Activated naive CD8-positive, alpha-beta T cell treated with anti-CD3 and anti-CD28 coated beads, Interleukin-2, amount 50 U/mL, for 24 hours (primary cell): ENCODE measurements at regions not wholly inside any gene's neighbourhood (a gene's known extent, or its start where the extent isn't known, plus 50 kb on each side); places are given as distances from the start of the nearest gene placed in this dataset.

Experiments used
- ATAC-seq: fragments of 150-1000 bp; cut with Tn5 transposase; one replicate; pipeline ENCODE4 v1.10.0; 2021
- DNase-seq: peaks from one replicate; pipeline ENCODE4 v3.0.0; 2021
- H3K27ac Mint-ChIP-seq: one replicate; pipeline ENCODE4 v1.8.0; 2021; ENCODE audit warnings: mild to moderate bottlenecking, mixed read lengths
- H3K27me3 Mint-ChIP-seq: one replicate; pipeline ENCODE4 v1.8.0; 2021; ENCODE audit warnings: mixed read lengths
- H3K36me3 Mint-ChIP-seq: one replicate; pipeline ENCODE4 v1.8.0; 2021; ENCODE audit warnings: low read depth, mixed read lengths
- H3K4me1 Mint-ChIP-seq: one replicate; pipeline ENCODE4 v1.8.0; 2021; ENCODE audit warnings: mixed read lengths
- H3K4me3 Mint-ChIP-seq: one replicate; pipeline ENCODE4 v1.8.0; 2021; ENCODE audit warnings: mild to moderate bottlenecking, moderate library complexity, mixed read lengths
- H3K9me3 Mint-ChIP-seq: one replicate; pipeline ENCODE4 v1.8.0; 2021; ENCODE audit warnings: mixed read lengths

DNA sequence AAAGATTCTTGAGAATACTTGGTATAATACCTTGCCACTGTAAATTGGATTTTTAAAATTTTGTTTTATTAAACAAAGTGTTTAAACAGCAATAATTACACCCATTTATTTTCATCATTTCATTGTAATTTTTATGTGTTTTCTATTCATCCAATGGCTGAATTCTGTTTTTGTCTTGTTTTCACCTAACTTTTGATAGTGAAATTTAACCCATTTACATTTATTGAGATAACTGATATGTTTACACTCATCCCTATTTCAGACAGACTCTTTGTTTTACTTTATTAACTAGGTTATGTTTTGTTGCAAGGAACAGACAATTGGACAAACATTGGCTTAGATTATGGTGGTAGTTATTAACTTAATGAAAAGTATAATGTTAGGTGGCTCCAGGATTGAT lies 113.1 kb upstream of the REG3A start:
- Mint-ChIP-seq H3K27ac (no peak overlapping the region), H3K27me3 (no peaks in the 10 kb centered on the region), H3K9me3 (peaks cover 10% of the 10 kb centered on the region), H3K4me1 (no peaks in the 10 kb centered on the region), H3K36me3 (no peaks in the 10 kb centered on the region), H3K4me3 (no peak overlapping the region)
- ATAC-seq (no peak), DNase-seq (no peak)

DNA sequence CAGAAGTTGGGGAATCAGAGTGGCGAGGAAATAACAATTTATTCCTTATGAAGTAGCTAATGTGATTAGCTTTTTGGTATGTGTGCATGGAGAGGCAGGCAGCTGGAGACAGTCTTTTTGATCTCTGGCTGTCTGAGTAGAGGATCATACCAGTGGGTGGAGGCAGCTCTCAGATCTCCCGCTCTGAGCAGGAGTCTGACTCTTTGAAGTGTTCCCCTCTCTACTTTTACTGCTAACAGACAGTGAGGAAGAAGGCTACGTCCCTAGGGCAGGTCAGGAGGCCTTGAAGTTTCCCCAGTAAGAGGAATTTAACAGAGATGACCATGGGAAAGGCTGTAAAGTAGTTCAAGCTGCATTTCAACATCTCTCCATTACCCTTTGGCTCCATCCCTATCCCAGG lies 111.9 kb upstream of the REG3A start:
- peaks cover 10% of the 10 kb centered on the region for H3K9me3 Mint-ChIP-seq
- H3K27ac Mint-ChIP-seq, result no peak overlapping the region
- no peaks in the 10 kb centered on the region for H3K36me3 Mint-ChIP-seq
- no peaks in the 10 kb centered on the region for H3K4me1 Mint-ChIP-seq
- H3K27me3 Mint-ChIP-seq, result no peaks in the 10 kb centered on the region
- no peak for ATAC-seq
- H3K4me3 Mint-ChIP-seq, result no peak overlapping the region
- DNase-seq, result no peak

DNA sequence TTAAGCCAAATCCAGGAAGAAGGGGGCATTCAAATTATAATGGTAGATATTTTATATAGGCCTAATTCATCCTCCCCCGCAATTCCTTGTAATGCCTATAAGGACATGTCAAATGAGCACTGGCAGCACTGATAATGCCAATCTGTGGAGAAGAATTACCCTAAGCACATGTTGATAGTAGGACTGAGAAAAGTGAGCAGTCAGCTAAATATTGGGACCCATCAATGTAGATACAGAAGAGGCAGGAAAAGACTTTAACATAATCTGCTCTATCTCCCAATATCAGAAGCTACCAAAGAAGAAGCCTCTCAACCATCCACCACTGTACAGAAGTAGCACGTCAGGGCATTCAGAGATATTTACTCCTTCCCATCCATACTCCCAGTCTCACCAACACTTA lies 101.3 kb upstream of the REG3A start:
- Mint-ChIP-seq H3K36me3 (no peaks in the 10 kb centered on the region), H3K4me3 (no peak overlapping the region), H3K27ac (no peak overlapping the region), H3K4me1 (no peaks in the 10 kb centered on the region), H3K27me3 (no peaks in the 10 kb centered on the region), H3K9me3 (peaks cover 7% of the 10 kb centered on the region)
- ATAC-seq (no peak), DNase-seq (no peak)

DNA sequence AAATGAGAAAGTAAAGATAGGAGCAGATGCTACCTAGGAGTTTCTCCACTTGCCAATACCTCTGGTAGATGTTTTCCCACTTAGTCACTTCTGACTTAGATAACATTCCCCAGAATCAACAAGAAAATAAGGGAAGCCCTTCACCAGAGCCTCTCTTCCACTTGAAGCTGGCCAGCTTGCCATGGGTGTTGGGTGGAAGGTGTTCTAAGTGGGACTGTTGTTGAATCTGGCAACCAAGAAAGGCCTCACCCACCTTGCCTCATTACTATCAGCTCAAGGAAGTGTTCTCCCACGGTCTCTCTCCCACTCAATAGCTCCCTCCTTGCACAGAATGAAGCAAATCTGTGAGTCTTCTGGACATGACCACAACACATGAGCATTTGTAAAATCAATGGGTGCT lies 100.4 kb upstream of the REG3A start:
- DNase-seq (no peak), ATAC-seq (no peak)
- no peak overlapping the region for H3K4me3 Mint-ChIP-seq
- H3K9me3 Mint-ChIP-seq, result peaks cover 7% of the 10 kb centered on the region
- no peaks in the 10 kb centered on the region for H3K4me1 Mint-ChIP-seq
- no peaks in the 10 kb centered on the region for H3K36me3 Mint-ChIP-seq
- no peaks in the 10 kb centered on the region for H3K27me3 Mint-ChIP-seq
- no peak overlapping the region for H3K27ac Mint-ChIP-seq

DNA sequence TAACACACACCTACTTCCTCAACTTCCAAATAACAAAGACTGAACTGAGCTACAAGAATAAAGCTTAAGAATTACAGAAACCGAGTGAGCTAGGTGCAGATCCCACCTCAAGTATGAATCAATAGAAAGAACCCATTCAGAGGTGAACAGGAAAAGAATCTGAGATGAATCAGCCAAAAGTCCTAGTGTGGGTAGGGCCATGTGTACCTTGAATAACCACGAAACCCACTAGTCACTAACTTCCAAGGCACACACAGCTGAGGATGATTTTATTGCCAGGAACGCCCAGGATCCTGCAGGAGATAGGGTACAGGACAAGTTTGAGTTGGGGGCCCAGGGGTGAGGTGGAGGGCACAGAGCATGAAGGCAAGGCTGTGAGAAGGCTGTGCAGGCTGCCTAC lies 99.7 kb upstream of the REG3A start:
- ATAC-seq (no peak), DNase-seq (no peak)
- Mint-ChIP-seq H3K9me3 (peaks cover 7% of the 10 kb centered on the region), H3K27me3 (no peaks in the 10 kb centered on the region), H3K4me3 (no peak overlapping the region), H3K27ac (no peak overlapping the region), H3K36me3 (no peaks in the 10 kb centered on the region), H3K4me1 (no peaks in the 10 kb centered on the region)

DNA sequence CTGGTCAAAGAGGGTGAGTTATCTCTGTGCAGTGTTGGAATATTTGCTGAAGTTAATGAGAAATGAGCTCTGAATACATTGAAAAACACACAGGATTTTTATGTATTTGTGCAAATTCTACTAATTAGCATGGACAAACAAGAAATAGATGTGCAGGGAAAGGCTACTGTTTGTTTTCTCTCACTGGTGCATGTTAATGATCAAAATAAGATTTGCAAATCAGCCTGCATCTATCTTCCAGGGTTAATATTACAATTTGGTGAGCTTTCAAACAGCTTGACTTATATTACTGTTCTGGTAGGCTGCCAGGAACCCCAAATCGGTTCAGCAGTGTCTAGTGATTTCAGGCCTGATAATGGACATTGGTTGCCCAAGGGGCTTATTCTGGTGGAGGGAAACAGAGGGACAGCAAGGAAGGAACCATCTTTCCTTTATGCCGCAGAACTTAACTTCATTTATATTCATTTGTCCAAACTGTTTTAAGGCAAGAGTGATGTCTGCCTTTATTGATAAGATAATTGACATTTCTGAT lies 93.8 kb upstream of the REG3A start:
- Mint-ChIP-seq H3K27ac (no peak overlapping the region), H3K9me3 (no peaks in the 10 kb centered on the region), H3K4me1 (no peaks in the 10 kb centered on the region), H3K36me3 (no peaks in the 10 kb centered on the region), H3K27me3 (no peaks in the 10 kb centered on the region), H3K4me3 (no peak overlapping the region)
- ATAC-seq, result no peak
- DNase-seq, result no peak

DNA sequence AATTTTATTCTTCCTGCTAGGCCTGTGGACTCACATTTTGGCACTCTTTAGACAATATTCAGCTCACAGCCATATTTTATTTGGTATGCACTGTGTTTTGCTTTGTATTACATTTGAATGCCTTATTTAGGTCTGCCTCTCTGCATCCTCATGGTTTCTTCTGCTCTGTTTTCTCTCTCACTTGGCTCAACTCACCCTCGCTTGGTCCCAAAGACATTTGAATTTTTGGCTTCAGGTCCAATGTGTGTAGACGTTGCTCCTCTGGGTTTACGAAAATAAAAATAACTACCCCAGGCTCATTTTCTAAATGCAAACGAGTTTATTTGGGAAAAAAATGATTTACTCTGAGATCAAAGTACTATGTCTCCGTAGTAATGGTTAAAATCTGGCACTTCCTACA lies 91.1 kb upstream of the REG3A start:
- H3K4me3 Mint-ChIP-seq, result no peak overlapping the region
- no peaks in the 10 kb centered on the region for H3K27me3 Mint-ChIP-seq
- no peaks in the 10 kb centered on the region for H3K36me3 Mint-ChIP-seq
- DNase-seq, result no peak
- H3K4me1 Mint-ChIP-seq, result no peaks in the 10 kb centered on the region
- no peaks in the 10 kb centered on the region for H3K9me3 Mint-ChIP-seq
- no peak for ATAC-seq
- H3K27ac Mint-ChIP-seq, result no peak overlapping the region

DNA sequence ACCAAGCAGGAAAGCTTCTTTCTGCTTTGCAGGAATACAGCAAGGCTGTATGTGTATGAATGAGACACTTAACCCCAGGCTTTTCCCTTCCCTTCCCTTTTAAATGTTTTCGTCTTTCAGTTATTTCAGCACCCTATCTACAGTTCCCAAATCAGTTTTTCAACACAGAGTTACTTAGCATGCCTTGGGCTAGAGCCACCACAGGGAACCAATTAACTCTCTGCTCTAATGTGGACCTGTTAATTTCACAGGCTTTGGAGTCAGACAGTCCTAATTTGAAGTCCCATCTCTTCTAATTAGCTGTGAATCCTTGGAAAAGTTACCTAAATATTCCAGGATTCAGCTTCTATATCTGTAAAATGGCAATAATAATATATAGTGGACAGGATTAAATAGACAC lies 89.2 kb upstream of the REG3A start:
- ATAC-seq (no peak), DNase-seq (no peak)
- Mint-ChIP-seq H3K36me3 (no peaks in the 10 kb centered on the region), H3K4me3 (no peak overlapping the region), H3K9me3 (no peaks in the 10 kb centered on the region), H3K4me1 (no peaks in the 10 kb centered on the region), H3K27me3 (no peaks in the 10 kb centered on the region), H3K27ac (no peak overlapping the region)

DNA sequence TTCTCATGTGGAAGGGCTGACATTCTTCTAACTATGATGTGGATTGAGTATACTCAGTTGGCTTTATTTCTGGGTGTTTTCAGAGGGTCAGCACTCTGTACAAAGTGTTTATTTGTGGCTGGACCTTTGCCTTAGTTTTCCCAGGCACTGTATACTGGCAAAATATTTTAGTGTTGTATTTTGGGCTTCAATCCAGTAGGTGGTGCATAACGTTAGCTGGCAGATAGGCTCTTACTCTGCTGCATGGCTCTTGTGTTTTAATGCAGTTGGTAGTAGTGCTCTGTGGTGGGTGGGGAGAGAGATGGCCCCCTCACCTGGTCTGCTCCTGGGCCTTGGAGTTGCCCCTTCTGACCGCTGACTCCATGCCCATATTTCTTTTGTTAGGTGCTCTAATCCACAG lies 75.6 kb upstream of the REG3A start:
- no peak for DNase-seq
- H3K27me3 Mint-ChIP-seq, result no peaks in the 10 kb centered on the region
- H3K4me3 Mint-ChIP-seq, result no peak overlapping the region
- no peaks in the 10 kb centered on the region for H3K36me3 Mint-ChIP-seq
- H3K9me3 Mint-ChIP-seq, result peaks cover 15% of the 10 kb centered on the region
- H3K4me1 Mint-ChIP-seq, result no peaks in the 10 kb centered on the region
- ATAC-seq, result no peak
- no peak overlapping the region for H3K27ac Mint-ChIP-seq

DNA sequence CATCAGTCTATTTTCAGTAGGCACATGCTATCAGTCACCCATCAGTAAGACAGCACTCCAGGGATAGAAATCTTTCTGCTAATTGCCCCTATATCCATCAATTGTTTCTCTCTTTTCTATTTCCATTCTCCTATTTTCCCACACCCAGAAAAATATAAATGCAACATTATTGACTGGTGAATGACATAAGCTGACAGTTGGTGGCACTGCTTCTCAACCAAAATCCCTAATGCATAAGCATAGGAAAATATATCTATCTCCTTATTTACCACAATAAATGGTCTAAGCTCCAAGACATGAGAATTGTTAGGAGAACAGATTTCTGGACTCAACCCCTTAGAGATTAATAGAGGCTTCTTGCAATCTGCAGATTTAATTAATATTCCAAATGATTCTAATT lies 64.0 kb upstream of the REG3A start:
- Mint-ChIP-seq H3K4me1 (no peaks in the 10 kb centered on the region), H3K27me3 (no peaks in the 10 kb centered on the region), H3K4me3 (no peak overlapping the region), H3K9me3 (peaks cover 6% of the 10 kb centered on the region), H3K36me3 (no peaks in the 10 kb centered on the region), H3K27ac (no peak overlapping the region)
- ATAC-seq, result no peak
- DNase-seq, result no peak

DNA sequence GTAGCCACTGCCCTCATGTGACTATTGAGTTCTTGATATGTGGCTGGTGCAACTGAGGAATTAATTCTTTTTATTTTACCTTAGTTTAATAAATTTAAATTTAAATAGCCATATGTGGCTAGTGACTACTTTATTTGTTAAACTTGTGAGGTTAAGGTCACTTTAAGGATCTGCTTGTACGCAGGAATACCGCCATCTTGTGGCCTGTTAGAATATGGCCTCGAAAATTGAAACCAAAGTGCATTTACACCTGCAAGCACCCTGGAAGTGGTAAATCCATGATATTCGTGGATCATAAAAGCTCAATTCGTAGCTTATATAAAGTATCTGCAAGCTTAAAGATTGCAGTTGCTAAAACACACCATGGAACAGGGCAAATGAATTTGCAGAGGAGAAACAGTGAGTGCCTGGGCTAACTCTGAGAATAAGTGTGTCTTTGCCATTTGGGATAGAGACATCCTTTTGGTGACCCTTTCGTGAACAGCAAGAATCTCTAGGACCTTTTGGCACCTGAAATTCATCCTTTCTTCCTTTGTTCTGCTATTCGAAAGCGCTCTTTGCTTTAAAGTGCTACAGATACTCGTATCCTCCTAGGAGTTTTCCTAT lies 59.9 kb upstream of the REG3A start:
- Mint-ChIP-seq H3K4me1 (no peaks in the 10 kb centered on the region), H3K27me3 (no peaks in the 10 kb centered on the region), H3K4me3 (no peak overlapping the region), H3K27ac (no peak overlapping the region), H3K9me3 (no peaks in the 10 kb centered on the region), H3K36me3 (no peaks in the 10 kb centered on the region)
- DNase-seq, result peak; percentile 17
- ATAC-seq, result no peak

DNA sequence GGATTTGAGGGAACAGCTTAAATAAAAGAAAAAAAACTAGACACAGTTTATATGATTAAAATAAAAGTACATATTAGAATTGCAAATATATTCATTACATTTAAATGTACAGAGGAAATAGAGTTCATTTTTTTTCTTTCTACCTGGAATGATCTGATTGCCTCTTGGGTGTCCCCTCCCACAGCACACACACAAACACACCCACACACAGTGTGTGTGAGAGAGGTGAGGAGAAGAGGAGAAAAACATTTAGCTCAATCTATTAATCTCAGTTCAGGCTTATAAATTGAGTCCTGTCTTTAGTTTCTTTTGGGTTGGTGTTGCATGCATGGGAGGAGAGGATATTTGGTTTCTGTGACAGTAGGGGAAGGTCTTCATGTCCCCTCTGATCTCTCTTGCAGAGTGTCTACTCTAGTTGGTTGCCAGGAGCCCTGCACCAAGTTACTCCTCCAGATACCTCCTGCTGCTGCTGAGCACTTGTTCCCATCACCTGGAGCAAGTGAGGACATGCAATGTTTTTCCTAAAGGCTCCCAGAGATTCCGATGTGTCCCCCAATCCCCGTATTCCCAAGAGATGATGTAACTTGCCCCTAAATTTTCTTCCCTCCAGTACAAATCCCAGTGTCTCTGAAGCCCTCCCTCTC lies 50.8 kb upstream of the REG3A start:
- Mint-ChIP-seq H3K9me3 (peaks cover 4% of the 10 kb centered on the region), H3K36me3 (no peaks in the 10 kb centered on the region), H3K4me1 (no peaks in the 10 kb centered on the region), H3K4me3 (no peak overlapping the region), H3K27me3 (no peaks in the 10 kb centered on the region), H3K27ac (no peak overlapping the region)
- ATAC-seq (no peak), DNase-seq (no peak)
